NCI-H2107 treated with DMSO at 0.1 percent for 48 hours (cell line): ENCODE measurements at regions not wholly inside any gene's neighbourhood (a gene's known extent, or its start where the extent isn't known, plus 50 kb on each side); places are given as distances from the start of the nearest gene placed in this dataset.
"Not testable (repeated sequence)": the region's sequence is repeated elsewhere in the genome, so short reads cannot be mapped to it uniquely, and the experiment has no call there.

Experiments
- DNase-seq: peaks from one replicate; lab custom pipeline; 2025; ENCODE audit not compliant: unreplicated experiment; lab: John Stamatoyannopoulos, UW

DNA sequence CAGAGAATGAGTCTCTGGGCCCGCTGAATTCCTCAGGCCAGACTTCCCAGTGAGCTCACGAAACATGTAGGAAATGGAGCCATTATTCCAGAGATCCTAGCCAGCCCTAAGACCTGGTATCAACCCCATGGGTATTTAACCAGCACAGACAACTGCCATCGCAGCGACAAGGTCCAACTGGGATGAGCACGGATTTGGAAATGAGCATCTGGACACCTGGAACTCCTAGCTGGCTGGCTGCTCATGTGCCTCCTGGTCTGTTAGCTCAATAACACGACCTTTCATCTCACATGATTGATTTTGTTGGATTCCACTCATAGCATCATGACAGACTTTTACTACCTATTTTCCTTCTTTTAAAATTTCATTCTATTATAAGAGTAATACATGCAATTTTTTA, 51.0 kb downstream of the POU3F3 start:
- no peak for DNase-seq

GRCh38 chr2:104909317-104909716, 55.4 kb downstream of the POU3F3 start:
- DNase-seq = no peak

DNA sequence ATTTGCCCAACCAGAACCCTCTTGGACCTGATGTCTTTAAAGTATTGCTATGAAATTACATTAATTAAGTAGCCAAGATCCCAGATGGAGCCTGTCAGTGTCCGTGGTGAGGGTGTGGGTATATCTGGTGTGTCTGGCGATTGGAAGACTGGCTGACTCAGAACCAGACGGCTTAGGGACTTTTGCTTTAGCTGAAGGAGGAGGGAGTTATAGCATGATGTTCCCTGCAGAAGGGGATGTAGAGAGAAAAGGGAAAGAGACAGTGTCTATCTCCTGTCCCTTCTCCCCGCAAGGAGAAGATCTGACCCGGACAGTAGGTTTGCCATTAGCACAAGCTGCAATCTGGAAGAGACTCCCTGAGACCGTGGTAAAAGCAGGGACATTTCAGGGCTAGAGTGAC, 60.6 kb downstream of the POU3F3 start:
- no peak for DNase-seq

GRCh38 chr2:104915107-104915793, 61.3 kb downstream of the POU3F3 start:
- no peak for DNase-seq

- no peak for DNase-seq
Observed at GRCh38 chr2:104919127-104919526, 65.2 kb downstream of the POU3F3 start.

DNA sequence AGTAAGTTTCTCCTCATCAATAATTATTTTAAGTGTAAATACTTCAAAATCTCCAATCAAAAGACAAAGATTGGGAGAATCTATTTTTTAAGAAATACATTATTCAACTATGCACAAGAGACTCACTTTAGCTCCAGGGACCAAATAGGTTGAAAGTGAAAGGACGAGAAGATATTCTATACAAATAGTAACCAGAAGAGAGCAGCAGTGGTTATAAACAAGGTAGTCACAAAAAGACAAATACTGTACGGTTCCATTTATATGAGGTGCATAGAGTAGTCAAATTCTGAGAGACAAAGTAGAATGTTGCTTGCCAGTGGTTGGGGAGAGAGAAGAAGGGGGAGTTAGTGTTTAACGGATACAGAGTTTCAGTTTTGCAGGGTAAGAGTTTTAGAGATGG, 69.8 kb downstream of the POU3F3 start:
- no peak for DNase-seq

DNA sequence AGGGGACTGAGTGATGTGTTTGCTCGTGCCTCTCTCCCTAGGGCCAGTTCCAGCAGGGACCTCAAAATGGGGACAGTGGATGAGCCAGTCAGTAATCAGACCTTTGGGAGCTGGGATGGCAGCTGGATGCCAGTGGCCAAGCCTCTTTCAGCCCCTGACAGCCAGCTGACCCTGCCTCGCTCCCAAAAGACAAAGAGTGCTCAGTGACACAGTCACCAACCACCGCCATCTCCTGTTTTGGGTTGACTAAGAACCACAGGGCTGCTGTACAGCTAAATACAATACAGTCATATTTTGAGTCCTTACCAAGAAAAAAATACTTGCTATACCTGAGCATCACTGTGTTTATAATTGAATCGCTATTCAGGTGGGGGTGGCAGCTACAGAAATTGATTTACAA, 75.7 kb downstream of the POU3F3 start:
- DNase-seq = no peak

GRCh38 chr2:104930732-104931131, 76.8 kb downstream of the POU3F3 start:
- DNase-seq = no peak

GRCh38 chr2:104932243-104932642, 78.3 kb downstream of the POU3F3 start:
- DNase-seq = no peak

DNA sequence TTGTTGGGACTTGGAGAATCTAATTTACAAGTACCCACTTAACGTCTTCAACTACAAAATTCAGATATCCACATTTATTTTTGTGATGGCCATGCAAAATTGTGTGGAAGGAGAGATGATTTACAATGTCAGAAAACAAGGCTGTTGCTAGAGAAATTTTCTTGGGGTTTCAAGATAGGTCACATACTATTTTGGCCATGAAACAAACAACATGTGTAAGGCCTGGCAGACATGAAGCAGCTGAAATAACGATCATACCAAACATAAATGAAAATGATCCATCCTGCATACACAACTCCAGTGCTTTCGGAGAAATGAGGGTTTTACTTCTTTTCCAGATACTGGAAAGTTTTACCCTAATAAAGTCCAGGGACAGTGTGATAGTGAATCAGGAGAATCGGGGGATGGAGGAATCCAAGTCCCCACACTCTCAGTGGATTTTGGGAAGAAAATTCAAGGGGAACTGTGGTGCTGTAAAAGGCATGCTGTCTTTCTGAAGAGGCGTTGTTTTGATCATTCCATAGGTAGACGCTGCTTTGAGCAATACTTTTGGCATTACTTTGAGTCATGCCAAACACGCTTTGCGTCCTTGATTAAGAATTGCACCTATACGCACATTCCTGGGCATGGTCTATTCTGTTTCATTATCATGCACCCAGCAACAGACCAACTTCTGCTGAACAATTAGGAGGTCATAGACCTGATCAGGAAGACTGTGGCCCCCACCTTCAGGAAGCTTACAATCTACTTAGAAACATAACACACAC, 79.4 kb downstream of the POU3F3 start:
- no peak for DNase-seq

- DNase-seq = no peak
Observed at GRCh38 chr2:104936527-104936926, 82.6 kb downstream of the POU3F3 start.

GRCh38 chr2:104938231-104938941, 84.5 kb downstream of the POU3F3 start:
- no peak for DNase-seq

- DNase-seq = no peak
Observed at GRCh38 chr2:104939570-104940217, 85.8 kb downstream of the POU3F3 start.

DNA sequence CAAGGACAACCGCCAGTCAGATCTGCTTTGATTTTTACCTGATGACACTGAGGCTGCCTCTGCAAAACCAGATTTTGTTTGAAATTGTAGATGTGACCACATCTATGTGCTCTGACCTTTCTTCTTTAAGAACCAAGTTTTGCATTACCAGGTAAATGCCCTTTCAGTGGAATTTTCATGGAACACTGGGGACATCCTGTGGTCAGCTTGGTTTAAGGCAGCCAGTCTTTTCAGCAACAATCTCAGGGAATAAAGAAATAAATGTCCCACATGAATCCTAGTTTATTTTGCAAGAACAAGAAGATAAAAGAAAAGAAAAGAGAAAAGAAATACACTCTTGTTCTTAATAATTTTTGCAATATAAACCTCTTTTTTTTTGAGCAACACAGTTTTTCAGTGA, 90.6 kb downstream of the POU3F3 start:
- DNase-seq = peak; percentile 2

GRCh38 chr2:104945121-104945520, 91.2 kb downstream of the POU3F3 start:
- DNase-seq = no peak

DNA sequence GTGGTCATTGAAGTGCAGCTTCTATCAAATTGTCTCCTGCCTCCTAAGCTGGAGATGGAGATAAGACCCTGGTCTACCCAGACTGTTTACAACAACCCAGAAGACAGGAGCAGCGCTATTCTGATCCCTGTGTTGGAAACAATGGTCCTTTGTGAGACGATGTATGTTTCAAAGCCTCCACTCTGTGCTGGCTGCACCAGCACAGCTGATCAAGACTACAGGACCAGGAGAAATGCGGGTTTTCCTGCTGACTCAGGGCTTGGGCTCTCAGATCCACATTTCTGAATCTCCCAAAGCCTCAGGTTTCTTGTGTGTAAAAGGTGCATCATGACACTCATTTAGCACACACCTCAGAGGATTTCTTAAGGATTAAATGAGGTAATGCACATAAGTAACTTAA, 92.0 kb downstream of the POU3F3 start:
- no peak for DNase-seq

- DNase-seq = not testable (repeated sequence)
Observed at GRCh38 chr2:104947456-104947855, 90.4 kb upstream of the MRPS9 start.

DNA sequence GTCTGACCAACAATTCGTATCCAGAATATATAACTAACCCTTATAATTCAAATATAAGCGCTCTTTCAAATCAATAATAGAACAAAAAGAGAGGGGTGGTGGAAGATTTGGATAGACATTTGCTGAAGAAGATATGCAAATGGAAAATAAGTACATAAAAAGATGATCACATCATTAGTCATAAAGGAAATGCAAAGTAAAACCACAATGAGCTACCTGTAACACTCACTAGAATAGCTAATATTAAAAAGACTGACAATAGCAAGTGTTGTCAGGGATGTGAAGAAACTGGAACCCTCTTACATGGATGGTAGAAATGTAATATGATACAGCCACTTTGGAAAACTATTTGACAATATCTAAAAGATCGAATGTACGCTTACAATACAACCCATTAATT, 84.9 kb upstream of the MRPS9 start:
- no peak for DNase-seq

DNA sequence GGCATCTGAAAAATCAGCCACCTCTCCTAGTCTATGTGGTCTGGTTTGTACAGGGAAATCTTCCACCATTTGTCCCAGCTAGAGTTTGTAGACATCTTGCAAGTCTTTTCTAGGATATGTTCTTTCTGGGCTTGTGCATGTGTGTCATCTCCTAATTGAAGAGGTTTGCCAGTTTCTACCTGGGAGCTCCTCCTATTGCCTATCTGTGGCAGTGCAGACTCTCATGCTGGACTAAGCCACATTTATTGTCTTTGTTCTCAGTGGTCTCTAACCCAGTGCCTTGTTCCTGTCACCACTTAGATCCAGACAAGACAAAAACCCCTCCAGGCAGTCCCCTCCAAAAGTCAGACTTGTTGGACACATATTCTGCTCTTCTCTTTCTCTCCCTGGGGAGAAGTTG, 72.0 kb upstream of the MRPS9 start:
- DNase-seq = no peak

GRCh38 chr2:104969564-104969963, 68.3 kb upstream of the MRPS9 start:
- DNase-seq = no peak

DNA sequence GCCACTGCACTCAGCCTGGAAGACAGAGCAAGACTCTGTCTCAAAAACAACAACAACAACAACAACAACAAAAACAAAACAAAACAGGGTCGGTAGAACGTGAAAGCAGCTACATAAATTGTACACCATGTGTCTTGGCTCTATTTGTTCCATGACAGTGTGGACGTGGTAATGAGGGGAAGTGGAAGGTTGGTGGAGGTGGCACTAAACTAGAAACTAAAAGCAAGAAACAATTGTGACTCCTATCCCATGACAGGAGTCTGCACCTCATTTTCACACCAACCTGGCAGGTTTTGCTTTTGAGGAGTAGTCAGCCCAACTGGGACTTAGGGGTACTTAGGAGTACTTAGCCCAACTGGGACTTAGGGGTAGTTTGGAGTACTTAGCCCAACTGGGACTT, 62.5 kb upstream of the MRPS9 start:
- DNase-seq = no peak

GRCh38 chr2:104975851-104976250, 62.0 kb upstream of the MRPS9 start:
- no peak for DNase-seq
